NCI-H2029 treated with DMSO at 0.1 percent for 48 hours (cell line): ENCODE measurements at regions not wholly inside any gene's neighbourhood (a gene's known extent, or its start where the extent isn't known, plus 50 kb on each side); places are given as distances from the start of the nearest gene placed in this dataset.
"Not testable (repeated sequence)": the region's sequence is repeated elsewhere in the genome, so short reads cannot be mapped to it uniquely, and the experiment has no call there.

Source experiments
- DNase-seq: peaks from one replicate; lab custom pipeline; 2025; lab: John Stamatoyannopoulos, UW

DNA sequence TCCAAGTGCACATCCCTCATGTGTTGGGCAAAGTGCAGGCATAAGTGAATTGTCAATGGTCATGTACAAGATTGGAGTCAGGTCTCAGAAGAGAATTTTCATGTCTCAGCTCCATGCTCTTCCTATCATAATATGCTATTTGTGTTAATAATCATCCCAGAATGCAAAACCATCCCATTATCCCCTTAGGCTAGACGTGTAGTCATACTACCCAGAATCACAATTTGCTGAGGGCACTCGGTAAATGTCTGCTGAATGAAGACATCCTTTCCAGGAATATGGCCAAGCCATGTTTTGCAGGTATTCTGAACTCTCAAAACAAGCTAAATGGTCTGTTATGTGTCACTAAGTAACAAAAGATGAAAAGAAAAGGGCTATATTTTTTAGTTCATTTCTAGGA is 263.8 kb downstream of the RAD51AP2 start:
- DNase-seq, result no peak

DNA sequence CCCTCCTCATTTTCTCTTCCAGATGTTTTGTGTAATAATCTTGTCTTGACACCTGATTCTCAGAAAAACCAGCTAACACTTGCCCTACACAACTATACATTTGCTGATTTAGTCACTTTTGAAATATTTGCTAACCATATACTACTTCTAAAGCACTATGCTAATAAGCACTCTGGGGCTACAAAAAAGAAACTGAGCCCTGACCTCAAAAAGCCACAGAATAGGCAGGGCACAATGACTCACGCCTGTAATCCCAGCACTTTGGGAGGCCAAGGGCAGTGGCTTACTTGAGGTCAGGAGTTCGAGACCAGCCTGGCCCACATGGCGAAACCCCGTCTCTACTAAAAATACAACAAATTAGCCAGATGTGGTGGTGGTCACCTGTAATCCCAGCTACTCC is 266.0 kb downstream of the RAD51AP2 start:
- DNase-seq, result no peak

DNA sequence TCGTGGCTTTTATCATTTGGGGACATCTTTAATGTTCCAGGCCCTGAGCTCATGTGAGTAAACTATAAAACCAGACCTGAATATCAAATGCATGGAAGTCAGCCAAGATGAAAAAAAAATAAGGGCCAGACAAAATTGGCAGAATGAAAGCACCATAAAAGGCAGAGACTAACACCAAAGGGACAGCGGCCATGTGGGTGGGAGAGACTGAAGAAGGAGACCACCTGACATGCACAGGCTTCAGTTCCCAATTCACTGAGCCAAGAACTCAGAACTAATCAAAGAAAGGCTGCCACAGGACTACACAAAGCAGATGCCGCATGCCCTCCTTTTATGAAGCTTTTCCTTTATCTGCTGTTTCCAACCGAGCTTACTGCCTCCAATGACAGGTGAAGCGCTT is 267.1 kb downstream of the RAD51AP2 start:
- DNase-seq, result no peak

DNA sequence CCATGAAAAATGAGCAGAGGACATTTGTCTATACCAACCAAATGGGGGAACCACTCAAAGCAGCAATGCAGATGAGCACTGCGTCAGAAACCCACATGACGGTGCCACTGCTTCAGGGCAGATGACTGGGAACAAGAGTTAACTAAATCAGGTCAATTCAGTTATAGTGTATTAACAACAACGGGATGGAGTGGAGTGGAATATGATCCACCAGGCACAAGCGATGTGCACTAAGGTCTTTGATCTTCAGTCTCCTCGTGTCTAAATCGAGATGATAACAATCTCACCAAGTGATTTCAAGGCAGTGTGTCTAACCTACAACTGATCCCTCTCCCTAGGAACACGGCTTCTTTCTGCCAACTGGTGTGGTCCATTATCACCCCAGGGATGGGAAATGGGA is 269.0 kb downstream of the RAD51AP2 start:
- no peak for DNase-seq

DNA sequence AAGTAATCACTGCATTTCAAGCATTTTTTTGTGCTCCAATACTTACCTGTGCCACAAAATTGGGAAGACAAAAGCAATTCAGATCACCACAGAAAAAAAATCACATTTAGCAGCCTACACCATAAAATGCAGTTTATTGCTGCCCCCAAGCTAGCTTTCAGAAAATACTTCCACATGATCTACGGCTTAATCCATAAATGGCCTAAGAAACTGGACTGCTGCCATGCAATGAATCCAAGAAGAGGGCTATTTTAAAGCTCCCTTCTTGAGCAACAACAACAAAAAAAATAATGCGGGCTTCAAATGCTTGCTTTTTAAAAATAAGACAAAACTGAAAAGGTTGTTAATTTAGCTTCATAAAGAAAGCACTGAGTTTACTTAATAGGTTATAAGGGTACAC is 272.3 kb downstream of the RAD51AP2 start:
- no peak for DNase-seq

DNA sequence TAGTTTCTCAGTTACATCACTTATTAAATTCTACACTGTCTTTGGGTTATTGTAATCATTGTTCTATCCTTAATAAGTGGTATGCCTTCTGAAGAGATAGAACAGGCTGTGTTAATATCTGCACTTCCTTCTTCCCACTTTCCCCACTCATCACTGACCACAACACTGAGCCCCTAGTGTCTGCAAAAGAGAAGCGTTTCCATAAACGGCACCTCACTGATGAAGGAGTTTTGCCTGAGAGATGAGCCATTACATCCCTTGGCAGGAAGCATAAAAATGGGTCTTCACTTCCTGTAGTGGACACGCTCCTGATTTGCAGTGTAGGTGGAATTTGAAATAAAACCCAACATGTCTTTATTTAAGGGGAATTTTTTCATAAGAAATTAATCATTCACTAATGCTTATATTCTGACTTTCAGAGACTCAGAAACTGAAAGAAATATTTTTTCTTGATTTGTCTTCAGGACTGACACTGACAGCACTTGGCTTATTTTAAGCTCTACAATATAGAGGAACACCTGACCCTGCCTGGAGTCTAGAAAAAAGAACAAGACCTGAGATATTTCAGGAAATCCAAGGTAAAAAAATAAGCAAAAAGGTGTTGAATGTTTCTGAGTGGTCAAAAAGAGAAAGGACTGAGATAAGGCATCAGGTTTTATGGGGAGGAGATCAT is 275.3 kb downstream of the RAD51AP2 start:
- DNase-seq, result no peak

DNA sequence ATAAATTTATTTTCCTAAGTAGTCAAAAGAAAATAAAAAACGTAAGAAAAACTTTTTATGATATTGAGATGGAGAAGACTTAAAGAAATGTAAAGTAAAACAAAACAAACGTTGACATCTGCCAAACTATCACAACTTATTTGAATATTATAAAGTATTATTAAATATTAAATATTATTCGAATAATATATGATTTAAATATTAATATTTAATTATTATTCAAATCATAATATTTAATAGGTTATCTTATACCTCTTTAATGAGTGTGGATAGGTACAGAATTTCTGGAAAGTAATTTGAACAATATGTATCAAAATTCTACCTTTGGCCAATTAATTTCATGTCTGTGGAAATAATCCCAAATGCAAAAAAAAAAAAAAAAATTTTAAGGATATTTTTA is 278.7 kb downstream of the RAD51AP2 start:
- DNase-seq, result no peak

DNA sequence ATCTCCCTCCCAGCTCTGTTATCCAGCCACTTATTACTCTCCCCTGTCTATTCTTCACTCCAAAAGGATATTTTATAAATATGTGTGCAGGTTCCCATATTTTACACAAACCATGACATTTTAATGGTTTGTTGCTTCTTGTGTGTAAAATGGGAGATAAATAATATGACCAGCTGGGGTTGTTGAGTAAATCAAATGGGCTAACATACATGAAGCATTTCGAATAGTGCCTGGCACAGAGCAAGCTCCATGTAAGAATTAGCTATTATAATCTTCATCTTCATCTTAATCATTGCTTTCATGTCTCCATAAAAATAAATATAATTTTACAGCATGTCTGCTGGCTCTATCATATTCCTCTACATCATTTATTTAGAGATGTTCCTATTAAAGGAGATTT is 283.1 kb downstream of the RAD51AP2 start:
- DNase-seq, result no peak

DNA sequence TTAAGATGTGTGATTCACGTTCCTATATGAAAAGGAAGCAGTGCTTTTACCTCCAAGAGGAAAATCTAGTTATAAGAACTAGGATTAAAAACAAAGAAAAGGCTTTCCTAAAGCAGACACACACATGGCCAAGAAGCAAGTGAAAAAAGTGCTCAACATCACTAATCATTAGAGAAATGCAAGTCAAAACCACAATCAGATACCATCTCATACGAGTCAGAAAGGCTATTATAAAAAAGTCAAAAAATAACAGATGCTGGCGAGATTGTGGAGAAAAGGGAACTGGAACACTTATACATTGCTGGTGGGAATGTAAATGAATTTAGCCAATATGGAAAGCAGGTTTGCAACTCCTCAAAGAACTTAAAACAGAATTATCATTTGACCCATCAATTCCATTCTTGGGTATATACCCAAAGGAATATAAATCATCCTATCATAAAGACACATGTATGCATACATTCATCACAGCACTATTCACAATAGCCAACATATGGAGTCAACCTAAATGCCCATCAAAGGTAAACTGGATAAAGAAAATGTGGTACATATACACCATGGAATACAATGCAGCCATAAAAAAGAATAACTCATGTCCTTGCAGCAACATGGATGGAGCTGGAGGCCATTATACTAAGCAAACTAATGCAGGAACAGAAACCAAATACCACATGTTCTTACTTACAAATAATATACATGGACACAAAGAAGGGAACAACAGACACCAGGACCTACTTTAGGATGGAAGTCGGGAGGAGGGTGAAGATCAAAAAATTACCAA is 285.3 kb downstream of the RAD51AP2 start:
- no peak for DNase-seq

DNA sequence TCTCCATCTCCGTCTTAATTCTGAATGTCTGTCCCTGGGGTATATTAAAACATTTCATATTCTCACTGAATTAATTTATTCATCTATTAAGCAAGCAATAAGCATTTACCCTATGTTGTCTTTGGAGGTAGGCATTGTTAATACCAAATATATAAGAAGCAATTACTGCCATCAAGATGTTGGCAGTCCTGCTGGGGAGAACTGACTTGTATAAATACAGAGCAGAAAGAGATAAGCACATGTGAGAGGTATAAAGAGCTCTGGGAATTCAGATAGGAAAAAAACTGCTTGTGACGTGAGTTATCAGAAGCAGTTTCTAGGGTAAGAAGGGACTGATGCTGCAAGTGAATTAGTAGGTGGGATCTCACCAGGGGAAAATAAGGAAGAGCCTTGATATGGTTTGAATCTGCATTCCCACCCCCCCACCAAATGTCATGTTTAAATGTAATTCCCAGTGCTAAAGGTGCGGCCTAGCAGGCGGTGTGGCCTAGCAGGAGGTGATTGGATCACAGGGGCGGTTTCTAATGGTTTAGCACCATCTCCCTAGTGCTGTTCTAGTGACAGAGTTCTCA is 286.8 kb downstream of the RAD51AP2 start:
- no peak for DNase-seq

DNA sequence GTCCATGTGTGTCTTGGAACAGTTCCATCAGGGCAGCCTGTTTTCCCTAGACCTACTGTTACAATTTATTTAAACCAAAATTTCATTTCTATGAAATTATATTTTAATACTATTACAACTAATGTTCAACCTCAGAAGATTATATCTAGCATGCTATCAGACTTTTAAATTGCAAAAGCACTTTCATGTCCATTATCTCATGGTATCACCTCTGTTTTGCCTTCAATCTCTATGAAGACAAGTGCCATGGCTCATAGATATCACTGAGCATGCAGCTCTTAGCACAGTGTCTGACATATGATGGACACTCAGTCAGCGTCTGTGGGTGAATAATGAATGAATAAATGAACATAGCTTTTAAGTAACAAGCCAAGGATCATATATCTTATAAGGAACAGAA is 288.8 kb downstream of the RAD51AP2 start:
- no peak for DNase-seq

DNA sequence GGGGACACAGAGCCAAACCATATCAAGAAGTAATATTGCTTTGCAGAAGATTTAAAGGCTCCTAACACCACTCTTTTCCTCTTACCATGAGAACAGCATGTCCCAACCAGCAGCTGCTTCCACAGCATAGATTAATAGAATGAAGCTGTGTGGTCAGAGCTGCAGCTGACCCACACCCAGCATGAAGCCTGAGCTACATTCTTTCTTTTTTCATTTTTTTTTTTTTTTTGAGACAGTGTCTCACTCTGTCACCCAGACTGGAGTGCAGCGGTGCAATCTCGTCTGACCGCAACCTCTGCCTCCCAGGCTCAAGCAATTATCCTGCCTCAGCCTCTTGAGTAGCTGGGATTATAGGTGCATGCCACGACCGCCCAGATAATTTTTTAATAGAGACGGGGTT is 289.8 kb downstream of the RAD51AP2 start:
- no peak for DNase-seq

DNA sequence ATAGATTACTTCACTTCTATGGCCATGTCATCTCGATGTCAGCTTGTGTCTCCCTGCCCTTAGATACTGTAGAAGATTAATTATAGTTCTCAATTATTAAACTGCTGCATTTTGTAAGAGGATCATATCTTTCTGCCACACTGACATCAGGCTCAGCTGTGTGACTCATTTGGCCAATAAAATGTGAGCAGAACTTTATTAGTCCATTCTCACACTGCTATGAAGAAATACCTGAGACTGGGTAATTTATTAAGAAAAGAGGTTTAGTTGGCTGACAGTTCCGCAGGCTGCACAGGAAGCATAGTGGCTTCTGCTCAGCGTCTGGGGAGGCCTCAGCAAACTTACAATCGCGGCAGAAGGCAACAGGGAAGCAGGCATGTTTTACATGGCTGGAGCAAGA is 290.4 kb downstream of the RAD51AP2 start:
- DNase-seq, result no peak

DNA sequence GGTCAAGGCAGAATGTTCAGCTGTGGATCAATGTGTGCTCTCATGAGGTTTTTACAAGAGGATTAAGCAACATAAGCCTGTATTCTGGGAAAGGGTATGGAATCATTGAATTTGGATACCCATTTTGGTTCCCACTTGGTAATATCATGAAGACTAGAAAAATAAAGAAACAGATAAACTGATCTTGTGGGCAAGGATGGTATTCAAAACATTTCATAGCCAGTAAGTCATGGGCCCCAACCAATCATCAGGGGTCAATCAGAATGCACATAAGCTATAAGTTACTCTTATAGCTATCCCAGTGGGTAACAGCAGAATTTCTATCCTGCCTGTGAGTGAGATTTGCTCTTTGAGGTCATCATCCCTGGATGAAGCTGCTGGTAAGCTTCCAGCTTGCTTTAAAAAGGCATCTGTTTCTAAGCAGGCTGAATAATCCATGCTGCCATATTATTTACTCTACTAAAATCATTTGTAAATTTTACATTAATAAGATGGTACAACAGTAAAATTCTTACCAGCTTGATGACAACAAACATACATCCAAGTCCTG is 291.2 kb downstream of the RAD51AP2 start:
- no peak for DNase-seq

DNA sequence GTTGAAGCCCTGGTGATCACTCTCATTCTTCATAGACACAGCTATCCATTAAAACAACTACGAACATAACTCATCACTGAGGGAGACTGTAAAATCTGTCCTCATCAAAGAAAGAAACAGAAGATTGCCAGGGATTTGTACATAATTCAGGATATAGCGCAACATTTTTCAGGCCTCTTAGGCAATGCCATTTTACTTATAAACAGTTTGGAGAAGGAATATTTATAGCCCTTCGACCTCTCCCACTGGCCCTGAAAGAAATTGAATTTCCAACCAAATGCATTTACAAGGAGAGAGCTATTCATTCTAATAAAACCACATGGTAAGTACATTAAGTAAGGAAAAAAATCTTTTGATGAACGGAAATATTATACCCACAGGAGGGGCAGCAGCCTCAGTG is 295.0 kb downstream of the RAD51AP2 start:
- DNase-seq, result no peak

DNA sequence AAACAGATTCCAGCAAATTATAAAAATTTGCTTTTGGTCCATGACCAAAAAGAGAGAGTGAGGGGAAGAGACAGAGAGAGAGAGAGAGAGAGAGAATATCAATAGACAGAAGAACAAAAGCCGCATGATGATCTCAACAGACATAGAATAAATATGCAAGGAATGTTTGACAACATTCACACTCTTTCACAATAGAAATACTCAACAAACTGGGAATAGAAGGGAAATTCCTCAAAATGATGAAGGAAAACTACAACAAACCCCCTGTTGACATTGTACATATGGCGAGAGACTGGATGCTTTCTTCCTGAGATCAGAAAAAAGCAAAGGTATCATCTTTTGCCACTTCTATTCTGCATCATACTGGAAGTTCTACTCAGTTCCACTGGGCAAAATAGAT is 309.7 kb downstream of the RAD51AP2 start:
- DNase-seq, result no peak

DNA sequence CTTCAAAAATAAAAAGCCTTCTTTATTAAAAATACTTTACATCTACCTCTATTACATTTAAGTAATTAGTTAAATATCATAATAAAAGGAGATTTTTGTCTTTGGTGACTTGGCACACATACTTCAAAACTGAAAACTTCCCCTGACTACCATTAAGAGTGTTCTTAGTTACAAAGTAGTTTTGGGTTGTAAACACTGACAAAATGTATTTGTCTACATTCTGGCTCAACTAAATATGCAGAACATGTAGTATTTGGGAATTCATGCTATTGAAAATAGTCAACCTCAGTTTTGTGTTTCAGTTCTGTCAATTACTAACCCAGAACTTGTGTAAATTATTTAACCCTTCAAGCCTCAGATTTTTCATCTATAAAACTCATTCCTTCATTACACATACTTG is 311.5 kb downstream of the RAD51AP2 start:
- DNase-seq, result no peak

DNA sequence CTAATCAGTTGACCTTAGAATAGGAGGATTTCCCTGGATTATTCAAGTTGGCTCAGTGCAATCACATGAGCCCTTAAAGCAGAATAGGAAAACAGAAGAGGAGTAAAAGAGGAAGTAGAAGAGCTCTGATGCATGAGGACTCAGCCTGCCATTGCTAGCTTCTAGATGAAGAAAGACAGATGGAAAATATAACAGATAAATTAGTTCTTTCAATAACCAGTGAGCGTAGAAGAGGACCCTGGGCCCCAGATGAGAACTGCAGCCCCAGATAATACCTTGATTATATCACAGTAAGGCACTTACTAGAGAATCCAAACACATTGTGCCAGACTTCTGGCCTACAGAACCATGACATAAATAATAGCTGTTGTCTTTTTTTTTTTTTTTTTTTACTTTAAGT is 314.0 kb downstream of the RAD51AP2 start:
- DNase-seq, result not testable (repeated sequence)

DNA sequence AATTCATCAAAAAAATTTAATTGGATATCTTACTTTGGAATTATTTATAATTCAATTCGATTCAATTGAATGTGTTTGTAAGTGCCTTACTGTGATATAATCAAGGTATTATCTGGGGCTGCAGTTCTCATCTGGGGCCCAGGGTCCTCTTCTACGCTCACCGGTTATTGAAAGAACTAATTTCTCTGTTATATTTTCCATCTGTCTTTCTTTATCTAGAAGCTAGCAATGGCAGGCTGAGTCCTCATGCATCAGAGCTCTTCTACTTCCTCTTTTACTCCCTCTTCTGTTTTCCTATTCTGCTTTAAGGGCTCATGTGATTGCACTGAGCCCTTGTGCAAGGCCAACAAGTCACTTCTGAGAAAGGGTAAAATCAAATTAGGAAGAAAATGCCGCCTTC is 315.6 kb downstream of the RAD51AP2 start:
- DNase-seq, result not testable (repeated sequence)

DNA sequence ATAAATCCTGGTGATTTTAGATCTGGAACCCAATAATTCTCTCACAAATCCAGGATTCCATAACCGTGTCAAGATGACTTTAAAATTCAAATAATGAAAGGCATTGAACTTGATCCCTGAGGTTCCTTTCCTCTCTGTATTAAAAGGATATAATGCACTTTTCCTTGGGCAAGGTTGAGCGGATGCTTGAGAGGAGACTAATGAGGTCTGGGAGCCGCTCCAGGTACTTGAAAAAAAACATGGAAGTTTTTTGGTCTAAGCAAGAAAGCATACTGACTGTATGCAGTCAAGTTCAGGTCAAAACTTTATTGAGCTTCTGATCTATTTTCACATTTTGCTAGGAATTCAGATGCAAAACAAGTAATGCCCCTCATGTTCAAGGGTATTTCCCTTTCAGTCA is 318.5 kb downstream of the RAD51AP2 start:
- DNase-seq, result no peak

DNA sequence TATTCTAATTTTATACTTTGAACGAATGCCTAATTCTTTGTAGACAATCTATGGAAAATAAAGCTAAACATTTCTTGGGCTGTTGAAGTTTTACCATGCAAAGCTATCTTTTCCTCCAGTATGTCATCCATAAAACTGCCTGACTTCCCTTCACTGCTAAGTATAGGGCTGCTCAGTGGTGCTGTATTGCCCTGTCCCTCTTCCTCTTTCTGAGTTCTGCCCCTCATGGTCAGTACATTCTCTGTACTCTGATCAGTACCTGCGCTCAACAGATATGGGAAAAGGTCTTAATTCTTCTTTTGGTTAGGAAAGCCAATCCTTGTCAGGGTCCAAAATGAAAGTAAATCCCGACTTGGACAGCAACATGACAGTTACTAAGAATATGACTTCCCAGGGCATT is 321.9 kb downstream of the RAD51AP2 start:
- DNase-seq, result no peak

DNA sequence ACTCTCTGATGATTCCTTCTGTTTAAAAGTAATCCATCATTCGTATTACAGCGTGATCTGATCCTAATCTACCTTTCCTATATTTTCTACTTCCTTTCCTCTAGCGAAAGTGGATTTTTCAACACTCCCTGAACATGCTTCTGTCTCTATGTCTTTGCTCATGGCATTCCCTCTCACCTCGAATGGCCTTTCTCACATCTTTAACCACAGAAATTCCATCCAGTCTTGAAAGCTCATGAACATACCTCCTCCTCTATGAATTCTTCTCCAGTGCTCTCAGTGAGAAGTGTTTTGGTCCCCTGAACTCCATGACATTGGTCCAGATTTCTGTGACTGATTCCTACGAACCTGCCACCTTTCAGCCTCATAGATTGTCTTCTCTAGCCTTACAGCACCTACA is 323.2 kb downstream of the RAD51AP2 start:
- DNase-seq, result no peak

DNA sequence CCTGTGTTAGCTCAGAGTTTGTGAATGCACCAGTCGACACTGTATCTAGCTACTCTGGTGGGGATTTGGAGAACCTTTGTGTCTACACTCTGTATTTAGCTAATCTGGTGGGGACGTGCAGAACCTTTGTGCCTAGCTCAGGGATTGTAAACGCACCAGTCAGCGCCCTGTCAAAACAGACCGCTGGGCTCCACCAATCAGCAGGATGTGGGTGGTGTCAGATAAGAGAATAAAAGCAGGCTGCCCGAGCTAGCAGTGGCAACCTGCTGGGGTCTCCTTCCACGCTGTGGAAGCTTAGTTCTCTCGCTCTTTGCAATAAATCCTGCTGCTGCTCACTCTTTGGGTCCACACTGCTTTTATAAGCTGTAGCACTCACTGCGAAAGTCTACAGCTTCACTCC is 324.2 kb downstream of the RAD51AP2 start:
- no peak for DNase-seq
